Endothelial cell of umbilical vein (primary cell): ENCODE measurements at regions not wholly inside any gene's neighbourhood (a gene's known extent, or its start where the extent isn't known, plus 50 kb on each side); places are given as distances from the start of the nearest gene placed in this dataset.

Source experiments
- BruUV-seq: library from RNA; stranded (reverse); fragments of 400-500 nt; replicated peaks from 2 replicates; lab custom pipeline; 2021; lab: Mats Ljungman, UMichigan
- CTCF ChIA-PET: fragments of 300-600, 350-600 bp; sonication (Branson Sonifier 250); formaldehyde crosslinking; loops from one replicate; lab custom pipeline; 2021; ENCODE audit warnings: antibody characterized with exemption, inconsistent platforms; lab: Charles Lee
- POLR2A ChIA-PET: fragments of 300-600, 350-600 bp; sonication (Branson Sonifier 250); formaldehyde crosslinking; loops from one replicate; lab custom pipeline; 2021; ENCODE audit warnings: antibody characterized with exemption, inconsistent platforms; lab: Charles Lee
- DNase-seq: peaks from one replicate; pipeline ENCODE4 v3.0.0-alpha.2; 2011; ENCODE audit warnings: low read depth, low spot score
- FAIRE-seq: peaks from 2 replicates; lab custom pipeline; 2011; peaks lifted over from hg19 to GRCh38; lab: Jason Lieb, UNC
- H2AFZ ChIP-seq: 2 replicates; pipeline ENCODE4 v1.6.0; 2012; ENCODE audit warnings: low read depth, low read length, control low read depth, inconsistent platforms
- H3K27ac ChIP-seq: 2 replicates; pipeline ENCODE4 v1.5.1; 2011; ENCODE audit warnings: low read depth, mild to moderate bottlenecking, control low read depth, low read length, moderate library complexity; ENCODE audit not compliant: insufficient read depth
- H3K27me3 ChIP-seq, 2 experiments: 2 replicates each; pipeline versions ENCODE4 v1.6.0 to v1.6.1; 2011; ENCODE audit warnings: low read length in 2 of 2, mixed read lengths in 1 of 2; ENCODE audit not compliant: control insufficient read depth in 2 of 2, insufficient read depth in 2 of 2
- H3K36me3 ChIP-seq, 2 experiments: 2 replicates in 1 of 2; 3 replicates in 1 of 2; pipeline ENCODE4 v1.5.1; 2011; ENCODE audit warnings: low read length in 2 of 2, mild to moderate bottlenecking in 1 of 2, moderate library complexity in 1 of 2; ENCODE audit not compliant: control insufficient read depth in 2 of 2, insufficient read depth in 2 of 2; ENCODE audit errors: extremely low read depth in 1 of 2
- H3K4me1 ChIP-seq: 3 replicates; pipeline ENCODE4 v1.5.1; 2011; ENCODE audit warnings: mild to moderate bottlenecking, low read length; ENCODE audit not compliant: control insufficient read depth, insufficient read depth; ENCODE audit errors: extremely low read depth
- H3K4me2 ChIP-seq: 2 replicates; pipeline ENCODE4 v1.6.1; 2011; ENCODE audit warnings: low read length, control low read depth, mixed read lengths; ENCODE audit not compliant: insufficient read depth
- H3K4me3 ChIP-seq, 3 experiments: fragments of 200-600 bp in 1 of 3; sonication (generic), shearing (Covaris generic) in 1 of 3; replicated peaks in 1 of 3; 2 replicates each; pipeline ENCODE4 v1.5.1; 2011 to 2016; ENCODE audit warnings: control low read depth in 3 of 3, low read length in 3 of 3, mild to moderate bottlenecking in 2 of 3, inconsistent platforms in 1 of 3, low read depth in 1 of 3, moderate library complexity in 1 of 3; ENCODE audit not compliant: insufficient read depth in 1 of 3
- H3K79me2 ChIP-seq: 2 replicates; pipeline ENCODE4 v1.6.0; 2012; ENCODE audit warnings: low read length, inconsistent platforms; ENCODE audit not compliant: control insufficient read depth, insufficient read depth
- H3K9ac ChIP-seq: replicated peaks from 2 replicates; pipeline ENCODE3; 2011; ENCODE audit warnings: low read length, control low read depth; ENCODE audit not compliant: insufficient read depth; ENCODE audit errors: extremely low read depth
- H3K9me1 ChIP-seq: replicated peaks from 3 replicates; pipeline ENCODE4 v1.6.0; 2011; ENCODE audit warnings: mild to moderate bottlenecking, low read length; ENCODE audit not compliant: control insufficient read depth, insufficient read depth; ENCODE audit errors: extremely low read depth
- H3K9me3 ChIP-seq: replicated peaks from 2 replicates; pipeline ENCODE4 v1.5.1; 2012; ENCODE audit warnings: low read length, inconsistent platforms; ENCODE audit not compliant: control insufficient read depth, insufficient read depth
- H4K20me1 ChIP-seq: replicated peaks from 2 replicates; pipeline ENCODE3; 2011; ENCODE audit warnings: mild to moderate bottlenecking, low read length; ENCODE audit not compliant: control insufficient read depth, insufficient read depth; ENCODE audit errors: extremely low read depth
- FOS ChIP-seq: IDR thresholded peaks from 2 replicates; pipeline ENCODE4 v1.6.1; 2011; ENCODE audit warnings: mild to moderate bottlenecking, low read length, moderate library complexity, borderline replicate concordance; ENCODE audit not compliant: insufficient read depth
- GATA2 ChIP-seq: IDR thresholded peaks from 2 replicates; pipeline ENCODE4 v1.7.0; 2011; ENCODE audit warnings: low read depth, mild to moderate bottlenecking, moderate library complexity, mixed read lengths, low read length; ENCODE audit not compliant: insufficient read length, insufficient read depth
- JUN ChIP-seq: IDR thresholded peaks from 2 replicates; pipeline ENCODE4 v1.6.1; 2011; ENCODE audit warnings: borderline replicate concordance, low read depth; ENCODE audit not compliant: insufficient read length, insufficient read depth
- MYC ChIP-seq: IDR thresholded peaks from one replicate; pipeline ENCODE4 v1.6.1; 2011; ENCODE audit warnings: mild to moderate bottlenecking, low read depth, low read length
- POLR2A ChIP-seq: IDR thresholded peaks from 2 replicates; pipeline ENCODE4 v1.6.1; 2012; ENCODE audit warnings: low read depth, mild to moderate bottlenecking, control low read depth, low read length
- POLR2AphosphoS5 ChIP-seq: IDR thresholded peaks from 2 replicates; pipeline ENCODE4 v1.6.1; 2012; ENCODE audit warnings: low read depth, mild to moderate bottlenecking, control low read depth, low read length, moderate library complexity; ENCODE audit not compliant: insufficient read depth
- dilution Hi-C: fragments of 300-500 bp; cut with MboI; formaldehyde crosslinking; loops from one replicate; pipeline ENCODE4 v1.15.0; 2019; ENCODE audit warnings: low sequenced_read_pairs; ENCODE audit not compliant: extremely low pct_ligation_motif_present
- intact Hi-C: fragments of 100-400 bp; cut with micrococcal nuclease; formaldehyde crosslinking; loops from one replicate; pipeline ENCODE4 v1.10.0; 2022
- TF ChIP-seq, protein P1 (sequence below): IDR thresholded peaks from 2 replicates; pipeline ENCODE4 v1.6.1; 2011; ENCODE audit not compliant: insufficient read depth, insufficient read length
- TF ChIP-seq, protein P2 (sequence below), 2 donors: IDR thresholded peaks; 1 replicate in 1 of 2; 2 replicates in 1 of 2; pipeline ENCODE4 v1.5.1; 2011; ENCODE audit warnings: low read length in 2 of 2, mild to moderate bottlenecking in 2 of 2, moderate library complexity in 2 of 2, control low read depth in 1 of 2, inconsistent platforms in 1 of 2, low read depth in 1 of 2; ENCODE audit not compliant: insufficient read depth in 1 of 2; ENCODE audit errors: extremely low read depth in 1 of 2

DNA sequence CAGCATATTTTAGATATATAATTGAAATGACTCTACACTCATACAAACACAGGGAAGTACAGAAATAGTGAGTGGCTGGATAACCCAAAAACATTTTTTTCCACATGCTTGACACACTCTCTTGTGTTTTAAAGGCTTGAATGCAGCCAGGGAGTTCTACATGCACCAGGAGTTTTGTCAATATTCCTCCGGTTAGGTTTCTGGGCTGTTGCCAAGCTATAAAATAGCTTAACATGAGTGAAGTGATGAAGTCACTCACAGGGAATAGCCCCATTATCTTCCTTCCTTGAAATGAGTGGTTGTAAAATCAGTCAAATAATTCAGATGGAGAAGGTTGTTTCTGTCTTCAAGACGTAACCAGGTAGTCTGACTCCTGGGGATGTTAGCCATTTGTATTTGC is 582.7 kb downstream of the SLC6A15 start:
- DNase-seq (no peak), FAIRE-seq (no peak)
- ChIA-PET CTCF (no interaction called here), POLR2A (no interaction called here)
- no peaks in the 10 kb centered on the region for H3K36me3 ChIP-seq
- no peak overlapping the region for H3K9ac ChIP-seq
- no peak overlapping the region for H3K27ac ChIP-seq
- H3K79me2 ChIP-seq = no peaks in the 10 kb centered on the region
- H3K9me1 ChIP-seq = no peaks in the 10 kb centered on the region
- no peak overlapping the region for H2AFZ ChIP-seq
- H3K4me1 ChIP-seq = no peaks in the 10 kb centered on the region
- TF ChIP-seq FOS (no peak), MYC (no peak), JUN (no peak), POLR2AphosphoS5 (no peak), GATA2 (no peak), POLR2A (no peak)
- TF ChIP-seq, protein P1, sequence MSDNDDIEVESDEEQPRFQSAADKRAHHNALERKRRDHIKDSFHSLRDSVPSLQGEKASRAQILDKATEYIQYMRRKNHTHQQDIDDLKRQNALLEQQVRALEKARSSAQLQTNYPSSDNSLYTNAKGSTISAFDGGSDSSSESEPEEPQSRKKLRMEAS = no peak
- TF ChIP-seq, protein P2, sequence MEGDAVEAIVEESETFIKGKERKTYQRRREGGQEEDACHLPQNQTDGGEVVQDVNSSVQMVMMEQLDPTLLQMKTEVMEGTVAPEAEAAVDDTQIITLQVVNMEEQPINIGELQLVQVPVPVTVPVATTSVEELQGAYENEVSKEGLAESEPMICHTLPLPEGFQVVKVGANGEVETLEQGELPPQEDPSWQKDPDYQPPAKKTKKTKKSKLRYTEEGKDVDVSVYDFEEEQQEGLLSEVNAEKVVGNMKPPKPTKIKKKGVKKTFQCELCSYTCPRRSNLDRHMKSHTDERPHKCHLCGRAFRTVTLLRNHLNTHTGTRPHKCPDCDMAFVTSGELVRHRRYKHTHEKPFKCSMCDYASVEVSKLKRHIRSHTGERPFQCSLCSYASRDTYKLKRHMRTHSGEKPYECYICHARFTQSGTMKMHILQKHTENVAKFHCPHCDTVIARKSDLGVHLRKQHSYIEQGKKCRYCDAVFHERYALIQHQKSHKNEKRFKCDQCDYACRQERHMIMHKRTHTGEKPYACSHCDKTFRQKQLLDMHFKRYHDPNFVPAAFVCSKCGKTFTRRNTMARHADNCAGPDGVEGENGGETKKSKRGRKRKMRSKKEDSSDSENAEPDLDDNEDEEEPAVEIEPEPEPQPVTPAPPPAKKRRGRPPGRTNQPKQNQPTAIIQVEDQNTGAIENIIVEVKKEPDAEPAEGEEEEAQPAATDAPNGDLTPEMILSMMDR (IDR thresholded peaks at IDR 0.05; ENCODE audit: extremely low read depth in 1 of 2, insufficient read depth in 1 of 2, low read depth in 1 of 2, low read length in 2 of 2) = no peak
- dilution Hi-C loops (no loop called here), intact Hi-C loops (no loop called here)
- BruUV-seq = no TSS peak
- H3K27me3 ChIP-seq = no peaks in the 10 kb centered on the region
- H4K20me1 ChIP-seq = no peaks in the 10 kb centered on the region
- H3K4me2 ChIP-seq = no peak overlapping the region
- H3K4me3 ChIP-seq = no peak overlapping the region
- no peaks in the 10 kb centered on the region for H3K9me3 ChIP-seq
